Psoas muscle (tissue), 7 donors: ENCODE measurements at regions not wholly inside any gene's neighbourhood (a gene's known extent, or its start where the extent isn't known, plus 50 kb on each side); places are given as distances from the start of the nearest gene placed in this dataset.

Experiments used
- ATAC-seq, 4 donors: fragments of 200-7000 bp; cut with Tn5 transposase; one replicate each; pipeline ENCODE4 v1.9.1; 2020; ENCODE audit warnings: moderate library complexity in 3 of 4, mild to moderate bottlenecking in 2 of 4
- DNase-seq, 2 donors: peaks; one replicate each; pipeline ENCODE4 v3.0.0-alpha.2; 2020
- H3K27ac ChIP-seq: fragments of 200-600 bp; one replicate; pipeline ENCODE4 v1.8.0; 2022
- H3K27me3 ChIP-seq, 3 donors: fragments of 200-600 bp in 1 of 3; one replicate each; pipeline versions ENCODE4 v1.6.1 to v1.8.0; 2013 to 2022; ENCODE audit warnings: low read length in 2 of 3, mild to moderate bottlenecking in 2 of 3, moderate library complexity in 1 of 3; ENCODE audit not compliant: insufficient read depth in 3 of 3
- H3K36me3 ChIP-seq, 2 donors: fragments of 200-600 bp in 1 of 2; one replicate each; pipeline versions ENCODE4 v1.6.1 to v1.8.0; 2013 to 2022; ENCODE audit warnings: low read depth in 1 of 2, mild to moderate bottlenecking in 1 of 2, moderate library complexity in 1 of 2; ENCODE audit not compliant: insufficient read depth in 1 of 2
- H3K4me1 ChIP-seq: fragments of 200-600 bp; one replicate; pipeline ENCODE4 v1.8.0; 2022
- H3K4me3 ChIP-seq: fragments of 200-600 bp; one replicate; pipeline ENCODE4 v1.8.0; 2022; ENCODE audit warnings: mild to moderate bottlenecking
- H3K9me3 ChIP-seq: fragments of 200-600 bp; one replicate; pipeline ENCODE4 v1.8.0; 2022
- CTCF ChIP-seq: fragments of 200-600 bp; IDR thresholded peaks from one replicate; pipeline ENCODE4 v1.8.0; 2022; ENCODE audit warnings: antibody characterized with exemption
- WGBS, 3 donors: extraction: QIAGEN DNeasy Blood & Tissue Kit; methylation state at CpG; one replicate each; pipeline versions ENCODE4 v1.1.6 to v1.1.7; 2013; 5-methylcytosine and 5-hydroxymethylcytosine counted together
- intact Hi-C, 2 donors: fragments of 100-400 bp; cut with DNase I; formaldehyde crosslinking; loops; one replicate each; pipeline versions ENCODE4 v1.11.0 to v1.14.2; 2022
- donor health status: healthy with polysubstance abuse.
- donor health status: DM: no; HTN: no; CAD: no; lungs with moderate emphysema.
- donor health status: Bipolar disorder and iron deficiency.
- donor health status: healthy.
- donor health status: DM: yes; HTN: yes; CAD: no.
- donor health status: DM: no; HTN: no; CAD: no.
- donor health status: DM: yes; HTN: yes; CAD: no.

GRCh38 chr2:105977807-105978206 is 216.3 kb downstream of the UXS1 start:
- no peak for ATAC-seq
- WGBS, 3 donors = 90 to 95% (median 93%) methylated on average over 1 of the region's 1 CpG
- H3K9me3 ChIP-seq = no peaks in the 10 kb centered on the region
- no peaks in the 10 kb centered on the region for H3K4me1 ChIP-seq
- no peaks in the 10 kb centered on the region for H3K36me3 ChIP-seq
- intact Hi-C loops = no loop called here
- TF ChIP-seq CTCF = no peak
- H3K27ac ChIP-seq = no peak overlapping the region
- no peak overlapping the region for H3K4me3 ChIP-seq
- DNase-seq = no peak
- H3K27me3 ChIP-seq = no peaks in the 10 kb centered on the region

DNA sequence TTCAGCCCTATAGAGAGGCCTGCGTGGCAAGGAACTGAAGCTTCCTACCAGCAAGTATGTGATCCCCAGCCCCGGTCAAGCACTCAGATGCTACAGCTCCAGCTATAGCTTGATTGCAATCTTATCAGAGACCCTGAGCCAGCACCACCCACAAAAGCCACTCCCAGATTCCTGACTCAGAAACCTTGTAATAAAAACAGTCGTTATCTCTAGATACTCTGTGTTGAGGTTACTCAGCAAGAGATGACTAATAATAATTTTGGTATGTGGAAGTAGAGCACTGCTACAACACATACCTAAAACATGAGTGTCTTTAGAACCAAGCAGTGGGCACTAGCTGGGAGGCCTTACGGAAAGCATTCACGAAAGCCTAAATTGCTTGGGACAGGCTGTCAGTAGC is 216.9 kb downstream of the UXS1 start:
- Histone ChIP-seq H3K27me3 (no peaks in the 10 kb centered on the region), H3K4me3 (no peak overlapping the region), H3K36me3 (no peaks in the 10 kb centered on the region), H3K27ac (no peak overlapping the region), H3K9me3 (no peaks in the 10 kb centered on the region), H3K4me1 (no peaks in the 10 kb centered on the region)
- no peak for DNase-seq
- no peak for ATAC-seq
- TF ChIP-seq CTCF = no peak
- WGBS, 3 donors = 93 to 98% (median 95%) methylated on average over 5 of the region's 5 CpGs
- intact Hi-C loops = no loop called here

DNA sequence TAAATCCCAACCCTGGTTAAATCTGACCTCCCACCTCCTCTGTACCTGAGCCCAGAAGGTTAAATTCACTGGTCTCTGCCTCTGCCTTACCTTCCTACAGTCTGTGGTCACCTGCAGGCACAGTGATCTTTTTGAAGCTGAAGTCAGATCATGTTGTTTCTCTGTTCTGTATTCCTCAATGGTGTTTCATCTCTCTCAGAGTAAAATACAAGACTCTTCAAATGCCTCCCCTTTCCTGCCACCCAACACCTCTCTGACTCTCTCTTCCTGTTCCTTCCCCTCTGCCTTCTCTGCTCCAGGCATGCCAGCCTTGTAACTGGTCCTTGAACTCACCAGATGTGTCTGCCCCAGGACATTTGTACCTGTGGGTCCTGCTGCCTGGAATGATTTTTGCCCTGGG is 219.3 kb downstream of the UXS1 start:
- Histone ChIP-seq H3K36me3 (no peaks in the 10 kb centered on the region), H3K9me3 (no peaks in the 10 kb centered on the region), H3K4me1 (no peaks in the 10 kb centered on the region), H3K27me3 (no peaks in the 10 kb centered on the region), H3K27ac (no peak overlapping the region), H3K4me3 (no peak overlapping the region)
- intact Hi-C loops = no loop called here
- ATAC-seq (no peak), DNase-seq (no peak)
- no peak for TF ChIP-seq CTCF

DNA sequence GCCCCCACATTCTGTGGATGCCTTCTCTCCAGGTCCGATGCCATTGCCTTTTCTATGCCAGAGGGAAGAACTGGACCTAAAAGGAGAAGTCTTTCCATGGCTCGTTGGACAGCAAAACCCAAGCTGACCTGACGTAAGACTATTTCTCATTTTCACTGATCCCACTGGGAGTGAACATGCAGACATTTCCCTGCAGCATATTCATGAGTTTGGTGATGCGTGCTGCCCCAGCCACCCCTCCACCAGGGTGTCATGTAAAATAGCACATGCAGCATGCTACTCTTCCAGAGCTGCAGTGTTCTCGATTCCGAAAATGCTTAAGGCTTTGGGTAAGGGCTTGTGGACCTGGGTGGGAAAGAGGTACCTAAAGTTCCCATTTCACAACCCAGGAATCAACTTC is 221.2 kb downstream of the UXS1 start:
- Histone ChIP-seq H3K27ac (no peak overlapping the region), H3K4me3 (no peak overlapping the region), H3K4me1 (no peaks in the 10 kb centered on the region), H3K27me3 (no peaks in the 10 kb centered on the region), H3K9me3 (no peaks in the 10 kb centered on the region), H3K36me3 (no peaks in the 10 kb centered on the region)
- intact Hi-C loops = no loop called here
- 85 to 91% (median 90%) methylated on average over 6 of the region's 6 CpGs for WGBS, 3 donors
- TF ChIP-seq CTCF = no peak
- DNase-seq (no peak), ATAC-seq (no peak)

- no peak overlapping the region for H3K27ac ChIP-seq
- H3K36me3 ChIP-seq = no peaks in the 10 kb centered on the region
- ATAC-seq (no peak), DNase-seq (no peak)
- no peaks in the 10 kb centered on the region for H3K9me3 ChIP-seq
- intact Hi-C loops = no loop called here
- WGBS, 3 donors = 51 to 68% (median 52%) methylated on average over 3 of the region's 3 CpGs
- TF ChIP-seq CTCF = no peak
- H3K4me1 ChIP-seq = no peaks in the 10 kb centered on the region
- no peaks in the 10 kb centered on the region for H3K27me3 ChIP-seq
- no peak overlapping the region for H3K4me3 ChIP-seq
Measured at GRCh38 chr2:105972246-105972645, 221.9 kb downstream of the UXS1 start.
